GM18499 (cell line): ENCODE measurements at regions not wholly inside any gene's neighbourhood (a gene's known extent, or its start where the extent isn't known, plus 50 kb on each side); places are given as distances from the start of the nearest gene placed in this dataset.

ENCODE experiments used
- ATAC-seq: cut with Tn5 transposase; IDR thresholded peaks from one replicate; pipeline ENCODE4 v1.9.1; 2021; ENCODE audit warnings: moderate number of reproducible peaks; ENCODE audit not compliant: insufficient read depth, unreplicated experiment

- no peak for ATAC-seq
These were observed 685.6 kb upstream of the SALL3 start for GRCh38 chr18:78293940-78294541.

GRCh38 chr18:78295262-78295661, 684.4 kb upstream of the SALL3 start:
- ATAC-seq, result no peak

- no peak for ATAC-seq
These were observed 683.5 kb upstream of the SALL3 start for GRCh38 chr18:78296166-78296565.

GRCh38 chr18:78297048-78297447, 682.6 kb upstream of the SALL3 start:
- ATAC-seq, result no peak

GRCh38 chr18:78303519-78304191, 676.0 kb upstream of the SALL3 start:
- no peak for ATAC-seq

GRCh38 chr18:78304192-78305164, 675.1 kb upstream of the SALL3 start:
- no peak for ATAC-seq

- ATAC-seq, result no peak
These were observed 673.8 kb upstream of the SALL3 start for GRCh38 chr18:78305789-78306188.

- no peak for ATAC-seq
These were observed 670.3 kb upstream of the SALL3 start for GRCh38 chr18:78309307-78309706.

- ATAC-seq, result no peak
These were observed 669.7 kb upstream of the SALL3 start for GRCh38 chr18:78309924-78310323.

GRCh38 chr18:78319264-78319663, 660.4 kb upstream of the SALL3 start:
- ATAC-seq, result no peak

GRCh38 chr18:78319961-78320360, 659.7 kb upstream of the SALL3 start:
- ATAC-seq, result no peak

GRCh38 chr18:78321402-78321801, 658.2 kb upstream of the SALL3 start:
- no peak for ATAC-seq

GRCh38 chr18:78323453-78324197, 656.0 kb upstream of the SALL3 start:
- no peak for ATAC-seq

- ATAC-seq, result no peak
These were observed 652.0 kb upstream of the SALL3 start for GRCh38 chr18:78327643-78328042.

- no peak for ATAC-seq
These were observed 648.9 kb upstream of the SALL3 start for GRCh38 chr18:78330766-78331165.

- ATAC-seq, result no peak
These were observed 626.7 kb upstream of the SALL3 start for GRCh38 chr18:78352910-78353309.

- ATAC-seq, result no peak
These were observed 617.4 kb upstream of the SALL3 start for GRCh38 chr18:78362198-78362597.

- ATAC-seq, result no peak
These were observed 615.8 kb upstream of the SALL3 start for GRCh38 chr18:78363556-78364387.

- ATAC-seq, result no peak
These were observed 615.1 kb upstream of the SALL3 start for GRCh38 chr18:78364388-78364960.
